PC-9 (cell line): ENCODE measurements at regions not wholly inside any gene's neighbourhood (a gene's known extent, or its start where the extent isn't known, plus 50 kb on each side); places are given as distances from the start of the nearest gene placed in this dataset.
A peak's percentile ranks its signal among the peaks of the same experiment; 100 is the strongest.

Experiments
- BruUV-seq: library from RNA; stranded (reverse); fragments of 400-500 nt; replicated peaks from 2 replicates; lab custom pipeline; 2021; lab: Mats Ljungman, UMichigan
- CTCF ChIA-PET: fragments of 300-600 bp; sonication (Branson Sonifier 250); formaldehyde crosslinking; loops from one replicate; lab custom pipeline; 2022; ENCODE audit warnings: antibody characterized with exemption; lab: Charles Lee
- POLR2A ChIA-PET: fragments of 300-600 bp; sonication (Branson Sonifier 250); formaldehyde crosslinking; loops from one replicate; lab custom pipeline; 2022; ENCODE audit warnings: antibody characterized with exemption; ENCODE audit not compliant: unreplicated experiment; lab: Charles Lee
- DNase-seq, 2 experiments: peaks; one replicate each; pipeline versions ENCODE4 v3.0.0 to v3.0.0-alpha.2; 2015 to 2022; ENCODE audit warnings: mixed read lengths in 1 of 2
- H2AFZ ChIP-seq: fragments of 200-600 bp; sonication (generic); 2 replicates; pipeline ENCODE4 v1.8.1; 2017; ENCODE audit warnings: antibody characterized with exemption
- H3F3A ChIP-seq: fragments of 200-600 bp; sonication (generic); 2 replicates; pipeline ENCODE4 v1.8.1; 2017; ENCODE audit warnings: antibody characterized with exemption, mild to moderate bottlenecking, low read depth; ENCODE audit not compliant: insufficient read depth
- H3K27ac ChIP-seq: fragments of 200-600 bp; sonication (generic); 2 replicates; pipeline ENCODE4 v1.6.1; 2016; ENCODE audit warnings: mixed run types
- H3K27me3 ChIP-seq: fragments of 200-600 bp; sonication (generic); 2 replicates; pipeline ENCODE4 v1.6.1; 2016; ENCODE audit warnings: low read depth, mixed run types; ENCODE audit not compliant: insufficient read depth
- H3K36me3 ChIP-seq: fragments of 200-600 bp; sonication (generic); 2 replicates; pipeline ENCODE4 v1.6.1; 2016; ENCODE audit warnings: low read depth, mixed run types
- H3K4me1 ChIP-seq: fragments of 200-600 bp; sonication (generic); replicated peaks from 2 replicates; pipeline ENCODE4 v1.6.1; 2016; ENCODE audit warnings: mixed run types; ENCODE audit not compliant: insufficient read depth
- H3K4me2 ChIP-seq: fragments of 200-600 bp; sonication (generic); 2 replicates; pipeline ENCODE4 v1.6.1; 2017; ENCODE audit warnings: mixed run types
- H3K4me3 ChIP-seq: fragments of 200-600 bp; sonication (generic); 2 replicates; pipeline ENCODE4 v1.6.1; 2016; ENCODE audit warnings: mixed run types
- H3K79me2 ChIP-seq: fragments of 200-600 bp; sonication (generic); 2 replicates; pipeline ENCODE4 v1.6.1; 2017; ENCODE audit warnings: low read depth, mixed run types
- H3K9me2 ChIP-seq: fragments of 200-600 bp; sonication (generic); 2 replicates; pipeline ENCODE4 v1.8.1; 2017; ENCODE audit warnings: mild to moderate bottlenecking; ENCODE audit not compliant: insufficient read depth
- H3K9me3 ChIP-seq: fragments of 200-600 bp; sonication (generic); 2 replicates; pipeline ENCODE4 v1.8.1; 2016; ENCODE audit warnings: low read depth; ENCODE audit not compliant: insufficient read depth
- H4K20me1 ChIP-seq: fragments of 200-600 bp; sonication (generic); 2 replicates; pipeline ENCODE4 v1.8.1; 2017; ENCODE audit not compliant: insufficient read depth
- EZH2 ChIP-seq: fragments of 200-600 bp; sonication (generic); IDR thresholded peaks from 2 replicates; pipeline ENCODE4 v1.8.0; 2017; ENCODE audit warnings: antibody characterized with exemption, low read depth
- intact Hi-C: fragments of 100-400 bp; cut with micrococcal nuclease; formaldehyde crosslinking; loops from one replicate; pipeline ENCODE4 v1.10.0; 2022; ENCODE audit not compliant: unreplicated experiment
- TF ChIP-seq, protein P1 (sequence below): fragments of 200-600 bp; sonication (generic); conservative IDR thresholded peaks from 2 replicates; pipeline ENCODE4 v1.6.1; 2017; ENCODE audit warnings: mixed run types, antibody characterized with exemption, mild to moderate bottlenecking, moderate library complexity

GRCh38 chr22:44427611-44428470 lies 70.2 kb downstream of the RTL6 start:
- H3K27me3 ChIP-seq: no peaks in the 10 kb centered on the region
- no peaks in the 10 kb centered on the region for H3K9me2 ChIP-seq
- H3K27ac ChIP-seq: no peak overlapping the region
- intact Hi-C loops: no loop called here
- DNase-seq: peak in 1 of 2 experiments; percentile 24
- no TSS peak for BruUV-seq
- no peak for TF ChIP-seq EZH2
- TF ChIP-seq, protein P1, sequence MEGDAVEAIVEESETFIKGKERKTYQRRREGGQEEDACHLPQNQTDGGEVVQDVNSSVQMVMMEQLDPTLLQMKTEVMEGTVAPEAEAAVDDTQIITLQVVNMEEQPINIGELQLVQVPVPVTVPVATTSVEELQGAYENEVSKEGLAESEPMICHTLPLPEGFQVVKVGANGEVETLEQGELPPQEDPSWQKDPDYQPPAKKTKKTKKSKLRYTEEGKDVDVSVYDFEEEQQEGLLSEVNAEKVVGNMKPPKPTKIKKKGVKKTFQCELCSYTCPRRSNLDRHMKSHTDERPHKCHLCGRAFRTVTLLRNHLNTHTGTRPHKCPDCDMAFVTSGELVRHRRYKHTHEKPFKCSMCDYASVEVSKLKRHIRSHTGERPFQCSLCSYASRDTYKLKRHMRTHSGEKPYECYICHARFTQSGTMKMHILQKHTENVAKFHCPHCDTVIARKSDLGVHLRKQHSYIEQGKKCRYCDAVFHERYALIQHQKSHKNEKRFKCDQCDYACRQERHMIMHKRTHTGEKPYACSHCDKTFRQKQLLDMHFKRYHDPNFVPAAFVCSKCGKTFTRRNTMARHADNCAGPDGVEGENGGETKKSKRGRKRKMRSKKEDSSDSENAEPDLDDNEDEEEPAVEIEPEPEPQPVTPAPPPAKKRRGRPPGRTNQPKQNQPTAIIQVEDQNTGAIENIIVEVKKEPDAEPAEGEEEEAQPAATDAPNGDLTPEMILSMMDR: no peak
- H3K36me3 ChIP-seq: no peaks in the 10 kb centered on the region
- no peak overlapping the region for H3K4me2 ChIP-seq
- H3K4me3 ChIP-seq: no peak overlapping the region
- no peaks in the 10 kb centered on the region for H3K79me2 ChIP-seq
- ChIA-PET CTCF (no interaction called here), POLR2A (no interaction called here)
- no peaks in the 10 kb centered on the region for H3K9me3 ChIP-seq
- no peaks in the 10 kb centered on the region for H3K4me1 ChIP-seq
- no peaks in the 10 kb centered on the region for H3F3A ChIP-seq
- no peaks in the 10 kb centered on the region for H4K20me1 ChIP-seq
- no peak overlapping the region for H2AFZ ChIP-seq

DNA sequence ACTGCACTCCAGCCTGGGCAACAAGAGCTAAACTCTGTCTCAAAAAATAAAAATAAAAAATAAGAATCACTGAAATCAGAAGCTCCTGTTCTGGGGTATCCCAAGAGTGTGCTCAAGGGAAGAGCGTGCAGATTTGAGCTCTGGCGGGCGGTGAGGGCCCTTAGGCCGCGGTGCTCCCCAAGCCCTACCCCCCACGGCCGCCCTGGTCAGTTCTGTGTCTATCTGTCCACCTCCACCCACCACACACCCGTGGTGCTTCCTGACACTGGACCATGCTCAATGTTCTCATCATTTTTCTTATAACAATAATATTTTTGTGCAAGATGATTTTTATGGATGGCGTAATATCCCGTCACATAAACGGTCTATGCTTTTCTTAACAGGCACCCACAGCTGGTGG lies 71.1 kb downstream of the RTL6 start:
- ChIA-PET POLR2A (no interaction called here), CTCF (no interaction called here)
- no peaks in the 10 kb centered on the region for H3K9me2 ChIP-seq
- no peaks in the 10 kb centered on the region for H3K4me1 ChIP-seq
- no peaks in the 10 kb centered on the region for H3K27me3 ChIP-seq
- H3F3A ChIP-seq: no peaks in the 10 kb centered on the region
- no peaks in the 10 kb centered on the region for H3K79me2 ChIP-seq
- DNase-seq: peak in 1 of 2 experiments; percentile 21
- H2AFZ ChIP-seq: no peak overlapping the region
- H3K4me3 ChIP-seq: no peak overlapping the region
- no peak overlapping the region for H3K4me2 ChIP-seq
- intact Hi-C loops: no loop called here
- TF ChIP-seq EZH2: no peak
- TF ChIP-seq, protein P1: no peak
- no peaks in the 10 kb centered on the region for H3K9me3 ChIP-seq
- no TSS peak for BruUV-seq
- no peaks in the 10 kb centered on the region for H3K36me3 ChIP-seq
- no peak overlapping the region for H3K27ac ChIP-seq
- H4K20me1 ChIP-seq: no peaks in the 10 kb centered on the region

DNA sequence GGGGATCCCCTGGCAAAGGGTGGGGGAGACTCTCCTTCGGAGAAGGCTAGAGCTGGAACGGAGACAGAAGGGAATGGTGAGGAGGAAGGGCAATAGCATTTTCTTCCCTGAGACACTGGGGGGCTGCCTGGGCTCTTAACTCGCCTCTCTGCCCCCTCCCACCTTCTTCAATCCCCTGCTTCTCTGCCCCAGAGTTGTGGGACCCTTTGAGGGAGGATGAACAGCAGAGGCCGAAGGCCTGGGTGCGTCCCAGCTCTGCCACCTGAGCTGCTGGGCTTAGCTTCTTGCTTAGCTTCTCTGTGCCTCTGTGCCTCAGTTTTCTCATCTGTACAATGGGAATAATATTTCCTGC lies 72.4 kb downstream of the RTL6 start:
- no peaks in the 10 kb centered on the region for H3K9me2 ChIP-seq
- H3F3A ChIP-seq: no peaks in the 10 kb centered on the region
- peak in 1 of 2 experiments; percentile 15 for DNase-seq
- H3K36me3 ChIP-seq: no peaks in the 10 kb centered on the region
- intact Hi-C loops: no loop called here
- H3K27me3 ChIP-seq: no peaks in the 10 kb centered on the region
- H2AFZ ChIP-seq: no peak overlapping the region
- H3K79me2 ChIP-seq: no peaks in the 10 kb centered on the region
- H3K27ac ChIP-seq: no peak overlapping the region
- CTCF ChIA-PET: no interaction called here
- H3K4me1 ChIP-seq: no peaks in the 10 kb centered on the region
- POLR2A ChIA-PET: no interaction called here
- TF ChIP-seq, protein P1: no peak
- no peak for TF ChIP-seq EZH2
- BruUV-seq: no TSS peak
- H3K9me3 ChIP-seq: no peaks in the 10 kb centered on the region; the same call in 1 of the 2 replicates
- no peaks in the 10 kb centered on the region for H4K20me1 ChIP-seq
- H3K4me3 ChIP-seq: no peak overlapping the region
- H3K4me2 ChIP-seq: no peak overlapping the region
